PC-3 (cell line): ENCODE measurements at regions not wholly inside any gene's neighbourhood (a gene's known extent, or its start where the extent isn't known, plus 50 kb on each side); places are given as distances from the start of the nearest gene placed in this dataset.

ENCODE experiments used
- ATAC-seq: fragments of 200-7000 bp; cut with Tn5 transposase; 2 replicates; pipeline ENCODE4 v1.9.1; 2020; ENCODE audit warnings: mild to moderate bottlenecking, moderate library complexity
- BruUV-seq: library from RNA; stranded (reverse); fragments of 400-500 nt; replicated peaks from 2 replicates; lab custom pipeline; 2021; lab: Mats Ljungman, UMichigan
- CTCF ChIA-PET: fragments of 300-600 bp; sonication (Branson Sonifier 250); formaldehyde crosslinking; loops from one replicate; lab custom pipeline; 2022; ENCODE audit warnings: antibody characterized with exemption; lab: Charles Lee
- POLR2A ChIA-PET: fragments of 300-600 bp; sonication (Branson Sonifier 250); formaldehyde crosslinking; loops from one replicate; lab custom pipeline; 2022; ENCODE audit warnings: antibody characterized with exemption; ENCODE audit not compliant: unreplicated experiment; lab: Charles Lee
- DNase-seq: peaks from one replicate; pipeline ENCODE4 v3.0.0-alpha.2; 2015
- H2AFZ ChIP-seq: fragments of 300-600 bp; sonication (generic); 2 replicates; pipeline ENCODE4 v1.6.0; 2016; ENCODE audit warnings: antibody characterized with exemption, low read length
- H3F3A ChIP-seq: fragments of 300-600 bp; sonication (generic); one replicate; pipeline ENCODE4 v1.6.0; 2017; ENCODE audit warnings: antibody characterized with exemption, low read length, control low read depth, mild to moderate bottlenecking; ENCODE audit not compliant: unreplicated experiment
- H3K27ac ChIP-seq: fragments of 300-600 bp; sonication (generic); 2 replicates; pipeline ENCODE4 v1.5.1; 2016; ENCODE audit warnings: mild to moderate bottlenecking, low read length
- H3K27me3 ChIP-seq: fragments of 300-600 bp; sonication (generic); 2 replicates; pipeline ENCODE4 v1.6.1; 2016; ENCODE audit warnings: low read length, mixed read lengths
- H3K36me3 ChIP-seq: fragments of 300-600 bp; sonication (generic); 2 replicates; pipeline ENCODE4 v1.6.1; 2016; ENCODE audit warnings: low read depth, mixed run types, low read length, mixed read lengths
- H3K4me1 ChIP-seq: fragments of 300-600 bp; sonication (generic); 2 replicates; pipeline ENCODE4 v1.5.1; 2016; ENCODE audit warnings: low read length; ENCODE audit not compliant: insufficient read depth
- H3K4me2 ChIP-seq: fragments of 300-600 bp; sonication (generic); 2 replicates; pipeline ENCODE4 v1.6.0; 2016; ENCODE audit warnings: low read length
- H3K4me3 ChIP-seq: fragments of 300-600 bp; sonication (generic); 2 replicates; pipeline ENCODE4 v1.5.1; 2016; ENCODE audit warnings: mild to moderate bottlenecking, low read length, mixed read lengths
- H3K79me2 ChIP-seq: fragments of 300-600 bp; sonication (generic); 2 replicates; pipeline ENCODE4 v1.6.1; 2017; ENCODE audit warnings: low read length, mixed read lengths
- H3K9ac ChIP-seq: fragments of 300-600 bp; sonication (generic); 2 replicates; pipeline ENCODE4 v1.6.0; 2016; ENCODE audit warnings: mild to moderate bottlenecking, low read length
- H3K9me2 ChIP-seq: fragments of 300-600 bp; sonication (generic); replicated peaks from 2 replicates; pipeline ENCODE4 v1.6.1; 2016; ENCODE audit warnings: mixed run types, low read length, mixed read lengths
- H3K9me3 ChIP-seq: fragments of 300-600 bp; sonication (generic); 2 replicates; pipeline ENCODE4 v1.6.1; 2016; ENCODE audit warnings: low read length, mixed read lengths
- H4K20me1 ChIP-seq: fragments of 300-600 bp; sonication (generic); 2 replicates; pipeline ENCODE4 v1.6.1; 2016; ENCODE audit warnings: low read length, mixed read lengths
- EZH2 ChIP-seq: fragments of 300-600 bp; sonication (generic); IDR thresholded peaks from one replicate; pipeline ENCODE4 v1.6.1; 2017; ENCODE audit warnings: antibody characterized with exemption, mild to moderate bottlenecking, low read length; ENCODE audit not compliant: unreplicated experiment
- EZH2phosphoT487 ChIP-seq: fragments of 300-600 bp; sonication (generic); IDR thresholded peaks from 2 replicates; pipeline ENCODE4 v1.6.1; 2018; ENCODE audit warnings: mild to moderate bottlenecking, antibody characterized with exemption, low read length, borderline replicate concordance
- intact Hi-C: fragments of 100-400 bp; cut with micrococcal nuclease; formaldehyde crosslinking; loops from 2 replicates; pipeline ENCODE4 v1.9.0; 2023
- TF ChIP-seq, protein P1 (sequence below): fragments of 300-600 bp; sonication (generic); conservative IDR thresholded peaks from 2 replicates; pipeline ENCODE4 v1.5.1; 2017; ENCODE audit warnings: antibody characterized with exemption, low read depth, mild to moderate bottlenecking, low read length

DNA sequence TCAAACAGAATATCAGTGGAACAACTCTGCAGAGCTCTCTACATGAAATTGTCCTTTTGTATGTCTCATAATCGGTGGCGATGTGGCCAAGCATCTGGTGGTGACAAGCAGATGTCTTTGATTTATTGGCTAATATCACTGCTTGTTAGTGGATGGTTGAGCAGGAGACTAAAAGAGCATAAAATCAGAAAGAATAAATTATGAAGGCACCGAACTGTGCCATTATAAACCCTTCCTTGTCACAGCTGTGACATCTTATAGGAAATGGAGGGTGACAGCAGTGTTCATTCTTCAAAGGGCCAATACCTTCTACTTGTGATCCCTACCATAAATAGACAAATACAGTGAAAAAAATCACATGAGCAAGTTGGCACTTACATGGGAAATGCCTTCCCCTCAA lies 1404.3 kb downstream of the MAT2B start:
- Histone ChIP-seq H2AFZ (no peak overlapping the region), H3K9me2 (no peaks in the 10 kb centered on the region), H3K9ac (no peak overlapping the region), H3F3A (no peaks in the 10 kb centered on the region), H3K4me1 (no peaks in the 10 kb centered on the region), H3K79me2 (no peaks in the 10 kb centered on the region), H3K4me3 (no peak overlapping the region), H3K9me3 (no peaks in the 10 kb centered on the region; the same call in 1 of the 2 replicates), H3K4me2 (no peak overlapping the region), H3K27me3 (no peaks in the 10 kb centered on the region), H4K20me1 (no peaks in the 10 kb centered on the region), H3K27ac (no peak overlapping the region), H3K36me3 (no peaks in the 10 kb centered on the region)
- TF ChIP-seq EZH2phosphoT487 (no peak), EZH2 (no peak)
- TF ChIP-seq, protein P1, sequence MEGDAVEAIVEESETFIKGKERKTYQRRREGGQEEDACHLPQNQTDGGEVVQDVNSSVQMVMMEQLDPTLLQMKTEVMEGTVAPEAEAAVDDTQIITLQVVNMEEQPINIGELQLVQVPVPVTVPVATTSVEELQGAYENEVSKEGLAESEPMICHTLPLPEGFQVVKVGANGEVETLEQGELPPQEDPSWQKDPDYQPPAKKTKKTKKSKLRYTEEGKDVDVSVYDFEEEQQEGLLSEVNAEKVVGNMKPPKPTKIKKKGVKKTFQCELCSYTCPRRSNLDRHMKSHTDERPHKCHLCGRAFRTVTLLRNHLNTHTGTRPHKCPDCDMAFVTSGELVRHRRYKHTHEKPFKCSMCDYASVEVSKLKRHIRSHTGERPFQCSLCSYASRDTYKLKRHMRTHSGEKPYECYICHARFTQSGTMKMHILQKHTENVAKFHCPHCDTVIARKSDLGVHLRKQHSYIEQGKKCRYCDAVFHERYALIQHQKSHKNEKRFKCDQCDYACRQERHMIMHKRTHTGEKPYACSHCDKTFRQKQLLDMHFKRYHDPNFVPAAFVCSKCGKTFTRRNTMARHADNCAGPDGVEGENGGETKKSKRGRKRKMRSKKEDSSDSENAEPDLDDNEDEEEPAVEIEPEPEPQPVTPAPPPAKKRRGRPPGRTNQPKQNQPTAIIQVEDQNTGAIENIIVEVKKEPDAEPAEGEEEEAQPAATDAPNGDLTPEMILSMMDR: no peak
- CTCF ChIA-PET: no interaction called here
- DNase-seq (no peak), ATAC-seq (no peak)
- no TSS peak for BruUV-seq
- POLR2A ChIA-PET: no interaction called here
- intact Hi-C loops: no loop called here

DNA sequence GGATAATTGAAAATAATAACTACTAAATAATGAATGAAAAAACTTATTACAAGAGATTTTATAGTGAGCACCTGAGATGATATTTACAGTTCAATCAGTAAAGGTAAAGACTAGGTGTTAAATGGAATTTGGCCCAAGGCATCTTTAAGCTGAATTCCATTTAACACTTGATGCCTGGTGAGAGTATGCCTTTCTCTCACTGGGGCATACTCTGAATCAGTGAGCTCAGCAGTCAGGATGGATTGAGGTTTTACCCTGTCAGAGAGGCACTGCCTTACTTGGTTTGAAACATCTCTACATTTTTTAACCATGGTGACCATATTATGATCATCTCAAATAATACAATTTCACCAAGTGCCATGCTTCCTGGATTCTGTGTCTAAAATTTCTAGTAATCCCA lies 1416.3 kb downstream of the MAT2B start:
- Histone ChIP-seq H3K9ac (no peak overlapping the region), H4K20me1 (no peaks in the 10 kb centered on the region), H3K27ac (no peak overlapping the region), H3K9me3 (no peaks in the 10 kb centered on the region), H3K9me2 (no peaks in the 10 kb centered on the region), H3K4me2 (no peak overlapping the region), H3K36me3 (no peaks in the 10 kb centered on the region), H3K4me3 (no peak overlapping the region), H3K4me1 (no peaks in the 10 kb centered on the region), H3K27me3 (no peaks in the 10 kb centered on the region), H2AFZ (no peak overlapping the region), H3K79me2 (no peaks in the 10 kb centered on the region), H3F3A (no peaks in the 10 kb centered on the region)
- BruUV-seq: no TSS peak
- ChIA-PET CTCF (no interaction called here), POLR2A (no interaction called here)
- ATAC-seq (no peak), DNase-seq (no peak)
- intact Hi-C loops: no loop called here
- TF ChIP-seq EZH2phosphoT487: no peak
- TF ChIP-seq, protein P1: no peak
- no peak for TF ChIP-seq EZH2

DNA sequence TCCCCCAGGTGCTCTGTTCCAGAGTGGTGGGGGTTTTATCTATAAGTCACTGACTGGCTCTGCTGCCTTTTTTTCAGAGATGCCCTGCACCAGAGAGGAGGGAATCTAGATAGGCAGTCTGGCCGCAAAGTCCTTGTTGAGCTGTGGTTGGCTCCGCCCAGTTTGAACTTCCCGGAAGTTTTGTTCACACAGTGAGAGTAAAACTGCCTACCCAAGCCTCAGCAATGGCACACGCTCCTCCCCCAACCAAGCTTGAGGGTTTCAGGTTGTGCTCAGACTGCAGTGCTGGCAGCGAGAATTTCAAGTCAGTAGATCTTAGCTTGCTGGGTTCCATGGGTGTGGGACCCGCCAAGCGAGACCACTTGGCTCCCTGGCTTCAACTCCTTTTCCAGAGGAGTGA lies 1428.6 kb downstream of the MAT2B start:
- no peak for DNase-seq

More for the DNA sequence above, 1428.6 kb downstream of the MAT2B start:
- Histone ChIP-seq H4K20me1 (no peaks in the 10 kb centered on the region), H3K27me3 (no peaks in the 10 kb centered on the region), H3F3A (no peaks in the 10 kb centered on the region), H3K27ac (no peak overlapping the region), H3K79me2 (no peaks in the 10 kb centered on the region), H3K9ac (no peak overlapping the region), H3K9me2 (no peaks in the 10 kb centered on the region), H3K4me3 (no peak overlapping the region), H3K9me3 (no peaks in the 10 kb centered on the region), H3K4me1 (no peaks in the 10 kb centered on the region), H3K36me3 (no peaks in the 10 kb centered on the region), H2AFZ (no peak overlapping the region), H3K4me2 (no peak overlapping the region)
- intact Hi-C loops: no loop called here
- CTCF ChIA-PET: no interaction called here
- POLR2A ChIA-PET: no interaction called here
- ATAC-seq: no peak
- no TSS peak for BruUV-seq
- TF ChIP-seq, protein P1: no peak
- TF ChIP-seq EZH2phosphoT487 (no peak), EZH2 (no peak)
